Vagina (tissue), 2 donors: ENCODE measurements at regions not wholly inside any gene's neighbourhood (a gene's known extent, or its start where the extent isn't known, plus 50 kb on each side); places are given as distances from the start of the nearest gene placed in this dataset.

ENCODE experiments used
- DNase-seq, 2 donors: peaks; one replicate each; pipeline ENCODE4 v3.0.0-alpha.2; 2017; ENCODE audit errors: extremely low spot score in 2 of 2
- H3K27ac ChIP-seq: fragments of 200-600 bp; sonication (generic); one replicate; pipeline ENCODE4 v1.5.1; 2019
- H3K27me3 ChIP-seq: fragments of 200-600 bp; sonication (generic); one replicate; pipeline ENCODE4 v1.5.1; 2019
- H3K36me3 ChIP-seq, 2 donors: fragments of 200-600 bp; sonication (generic); one replicate each; pipeline ENCODE4 v1.5.1; 2017 to 2019
- H3K4me1 ChIP-seq: fragments of 200-600 bp; sonication (generic); one replicate; pipeline ENCODE4 v1.5.1; 2019
- H3K4me3 ChIP-seq, 2 donors: fragments of 200-600 bp; sonication (generic); 1 replicate in 1 of 2; 2 replicates in 1 of 2; pipeline ENCODE4 v1.5.1; 2016 to 2019
- H3K9me3 ChIP-seq: fragments of 200-600 bp; sonication (generic); one replicate; pipeline ENCODE4 v1.5.1; 2019
- CTCF ChIP-seq, 3 experiments: fragments of 450-650 bp in 2 of 3; fragments of 200-600 bp in 1 of 3; sonication (generic) in 1 of 3; IDR thresholded peaks; one replicate each; pipeline ENCODE4 v1.5.1; 2017 to 2019; ENCODE audit warnings: antibody characterized with exemption in 3 of 3, mild to moderate bottlenecking in 2 of 3, moderate library complexity in 2 of 3
- POLR2A ChIP-seq, 2 donors: fragments of 450-650 bp; IDR thresholded peaks; one replicate each; pipeline ENCODE4 v1.6.1; 2017; ENCODE audit warnings: antibody characterized with exemption in 2 of 2, mild to moderate bottlenecking in 2 of 2, moderate library complexity in 2 of 2
- POLR2AphosphoS5 ChIP-seq, 2 donors: sonication (generic); formaldehyde crosslinking; IDR thresholded peaks; one replicate each; pipeline ENCODE4 v1.9.0; 2017; ENCODE audit warnings: antibody characterized with exemption in 2 of 2, mild to moderate bottlenecking in 2 of 2, low read depth in 1 of 2; ENCODE audit not compliant: insufficient read depth in 1 of 2
- intact Hi-C: fragments of 100-400 bp; cut with DNase I; formaldehyde crosslinking; loops from one replicate; pipeline ENCODE4 v1.15.1; 2023

DNA sequence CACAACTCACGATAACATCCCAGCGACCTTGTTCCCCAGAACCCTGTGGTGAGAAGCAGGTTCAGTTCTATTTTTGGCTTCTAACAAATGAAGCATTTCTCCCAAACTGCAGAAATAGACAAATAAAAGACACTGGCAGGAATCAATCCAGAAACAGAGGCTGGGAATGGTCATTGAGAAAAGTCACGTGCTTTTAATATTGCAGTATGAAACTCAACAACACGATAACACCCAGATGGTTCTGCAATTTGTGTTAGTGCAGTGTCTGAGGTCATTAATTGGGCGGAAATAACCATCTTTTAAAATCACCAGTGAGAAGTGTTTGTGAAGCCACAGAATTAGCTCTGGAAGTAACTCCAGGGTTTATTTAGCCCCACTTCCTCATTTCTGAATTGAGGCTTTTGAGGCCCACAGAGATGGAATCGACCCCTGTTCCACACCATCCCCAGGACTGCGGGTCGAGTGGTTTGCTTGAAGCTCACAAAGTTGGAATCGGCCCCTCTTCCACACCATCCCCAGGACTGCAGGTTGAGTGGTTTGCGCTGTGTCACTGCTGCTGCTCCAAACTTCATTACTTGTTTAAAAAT, 164.7 kb upstream of the IRX4 start:
- no peak overlapping the region for H3K27ac ChIP-seq
- DNase-seq = no peak
- H3K27me3 ChIP-seq = no peaks in the 10 kb centered on the region
- H3K4me1 ChIP-seq = no peaks in the 10 kb centered on the region
- TF ChIP-seq POLR2A (IDR thresholded peaks at IDR 0.05) = no peak
- no peak for TF ChIP-seq POLR2AphosphoS5 (IDR thresholded peaks at IDR 0.05; ENCODE audit: insufficient read depth in 1 of 2, low read depth in 1 of 2)
- no peak for TF ChIP-seq CTCF (IDR thresholded peaks at IDR 0.05)
- no peaks in the 10 kb centered on the region for H3K9me3 ChIP-seq
- intact Hi-C loops = no loop called here
- H3K36me3 ChIP-seq = no peaks in the 10 kb centered on the region
- H3K4me3 ChIP-seq = no peak overlapping the region

DNA sequence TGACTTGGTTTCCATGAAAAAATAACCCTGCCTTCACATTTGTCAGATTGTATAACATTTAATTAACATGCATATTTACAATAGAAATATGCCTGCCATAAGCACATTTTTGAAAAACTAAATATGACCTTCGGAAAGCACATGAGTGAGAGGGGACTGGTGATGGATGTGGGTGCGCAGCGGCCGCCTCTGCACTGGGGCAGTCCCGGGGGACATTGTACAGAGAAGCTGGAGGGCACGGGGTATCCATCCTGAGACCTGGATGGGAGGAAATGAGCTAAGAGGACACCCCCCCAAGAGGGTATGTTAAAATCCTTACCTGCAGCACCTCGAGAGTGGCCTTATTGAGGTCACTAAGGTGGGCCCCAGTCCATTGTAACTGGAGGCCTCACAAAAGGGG, 161.3 kb upstream of the IRX4 start:
- H3K27ac ChIP-seq = no peak overlapping the region
- H3K4me1 ChIP-seq = no peaks in the 10 kb centered on the region
- H3K27me3 ChIP-seq = no peaks in the 10 kb centered on the region
- no peak overlapping the region for H3K4me3 ChIP-seq
- DNase-seq = no peak
- TF ChIP-seq POLR2AphosphoS5 (IDR thresholded peaks at IDR 0.05; ENCODE audit: insufficient read depth in 1 of 2, low read depth in 1 of 2) (no peak), CTCF (IDR thresholded peaks at IDR 0.05) (no peak), POLR2A (IDR thresholded peaks at IDR 0.05) (no peak)
- intact Hi-C loops = no loop called here
- H3K9me3 ChIP-seq = no peaks in the 10 kb centered on the region
- H3K36me3 ChIP-seq = no peaks in the 10 kb centered on the region

- DNase-seq = no peak
These were observed 156.4 kb upstream of the IRX4 start for GRCh38 chr5:2039180-2039531.

GRCh38 chr5:2038321-2039179, 155.8 kb upstream of the IRX4 start:
- Histone ChIP-seq H3K27ac (peak overlapping the region; percentile 49), H3K4me1 (peaks cover 3% of the 10 kb centered on the region), H3K36me3 (no peaks in the 10 kb centered on the region), H3K9me3 (no peaks in the 10 kb centered on the region), H3K27me3 (no peaks in the 10 kb centered on the region), H3K4me3 (peak overlapping the region; percentile 36 to 51)
- intact Hi-C loops = no loop called here
- TF ChIP-seq CTCF (IDR thresholded peaks at IDR 0.05) (peak; percentile 38 to 80 (median 77)), POLR2A (IDR thresholded peaks at IDR 0.05) (no peak), POLR2AphosphoS5 (IDR thresholded peaks at IDR 0.05; ENCODE audit: insufficient read depth in 1 of 2, low read depth in 1 of 2) (no peak)
- DNase-seq = no peak

More at GRCh38 chr5:2039180-2039531, 156.4 kb upstream of the IRX4 start:
- Histone ChIP-seq H3K4me1 (peaks cover 3% of the 10 kb centered on the region), H3K27me3 (no peaks in the 10 kb centered on the region), H3K36me3 (no peaks in the 10 kb centered on the region), H3K4me3 (no peak overlapping the region), H3K27ac (peak overlapping the region; percentile 49), H3K9me3 (no peaks in the 10 kb centered on the region)
- intact Hi-C loops = no loop called here
- TF ChIP-seq CTCF (IDR thresholded peaks at IDR 0.05) (no peak), POLR2AphosphoS5 (IDR thresholded peaks at IDR 0.05; ENCODE audit: insufficient read depth in 1 of 2, low read depth in 1 of 2) (peak in 1 of 2 donors; percentile 12)

DNA sequence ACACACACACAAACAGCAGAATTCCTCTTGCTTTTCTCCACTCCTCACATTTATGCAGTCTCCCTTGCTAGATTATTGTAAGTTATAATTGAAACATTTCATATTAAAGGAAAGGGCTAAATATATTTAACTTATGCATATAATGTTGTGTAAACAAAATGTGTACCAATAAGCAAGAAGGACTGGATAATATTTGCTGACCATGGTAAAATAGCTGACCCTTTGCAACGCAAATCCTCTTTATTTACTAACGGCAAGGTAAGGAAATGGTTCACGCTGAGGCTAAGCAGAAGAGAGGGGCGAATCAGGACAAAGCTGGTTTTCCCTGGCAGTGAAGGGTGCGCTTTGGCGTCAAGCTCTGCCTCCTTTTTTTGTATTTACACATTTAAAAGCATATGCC, 154.2 kb upstream of the IRX4 start:
- intact Hi-C loops = no loop called here
- DNase-seq = no peak
- peaks cover 3% of the 10 kb centered on the region for H3K4me1 ChIP-seq
- TF ChIP-seq POLR2A (IDR thresholded peaks at IDR 0.05) (no peak), POLR2AphosphoS5 (IDR thresholded peaks at IDR 0.05; ENCODE audit: insufficient read depth in 1 of 2, low read depth in 1 of 2) (no peak), CTCF (IDR thresholded peaks at IDR 0.05) (no peak)
- no peak overlapping the region for H3K27ac ChIP-seq
- H3K9me3 ChIP-seq = no peaks in the 10 kb centered on the region
- no peak overlapping the region for H3K4me3 ChIP-seq
- no peaks in the 10 kb centered on the region for H3K36me3 ChIP-seq
- H3K27me3 ChIP-seq = no peaks in the 10 kb centered on the region
